Smooth muscle cell of the brain vasculature (primary cell): ENCODE measurements at regions not wholly inside any gene's neighbourhood (a gene's known extent, or its start where the extent isn't known, plus 50 kb on each side); places are given as distances from the start of the nearest gene placed in this dataset.

Experiments used
- DNase-seq: peaks from one replicate; pipeline ENCODE4 v3.0.0-alpha.2; 2012; ENCODE audit warnings: low read depth, low spot score

DNA sequence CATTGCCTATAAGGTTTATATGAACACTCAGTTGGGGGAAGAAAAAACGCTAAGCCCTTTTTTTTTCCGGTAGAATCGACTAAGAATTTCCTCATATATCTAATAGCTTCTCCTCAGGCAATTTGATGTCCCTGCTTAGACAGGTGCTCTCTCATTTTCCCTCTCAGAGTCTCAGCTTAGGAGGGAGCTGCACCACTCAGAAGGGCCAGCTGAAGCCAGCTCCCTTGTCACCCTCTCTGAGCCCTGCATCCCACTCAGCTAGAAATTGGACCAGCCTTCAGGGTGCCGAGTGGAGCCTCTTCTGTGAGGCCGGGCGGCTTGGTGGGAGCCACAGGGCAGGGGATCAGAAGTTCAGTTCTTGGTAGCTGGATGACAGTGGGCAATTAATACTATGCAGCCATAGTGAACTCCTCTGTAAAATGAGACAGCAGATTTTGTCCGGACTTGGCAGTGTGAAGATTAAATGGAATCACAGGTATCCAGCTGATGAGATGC lies 368.5 kb downstream of the MAFB start:
- DNase-seq = no peak

DNA sequence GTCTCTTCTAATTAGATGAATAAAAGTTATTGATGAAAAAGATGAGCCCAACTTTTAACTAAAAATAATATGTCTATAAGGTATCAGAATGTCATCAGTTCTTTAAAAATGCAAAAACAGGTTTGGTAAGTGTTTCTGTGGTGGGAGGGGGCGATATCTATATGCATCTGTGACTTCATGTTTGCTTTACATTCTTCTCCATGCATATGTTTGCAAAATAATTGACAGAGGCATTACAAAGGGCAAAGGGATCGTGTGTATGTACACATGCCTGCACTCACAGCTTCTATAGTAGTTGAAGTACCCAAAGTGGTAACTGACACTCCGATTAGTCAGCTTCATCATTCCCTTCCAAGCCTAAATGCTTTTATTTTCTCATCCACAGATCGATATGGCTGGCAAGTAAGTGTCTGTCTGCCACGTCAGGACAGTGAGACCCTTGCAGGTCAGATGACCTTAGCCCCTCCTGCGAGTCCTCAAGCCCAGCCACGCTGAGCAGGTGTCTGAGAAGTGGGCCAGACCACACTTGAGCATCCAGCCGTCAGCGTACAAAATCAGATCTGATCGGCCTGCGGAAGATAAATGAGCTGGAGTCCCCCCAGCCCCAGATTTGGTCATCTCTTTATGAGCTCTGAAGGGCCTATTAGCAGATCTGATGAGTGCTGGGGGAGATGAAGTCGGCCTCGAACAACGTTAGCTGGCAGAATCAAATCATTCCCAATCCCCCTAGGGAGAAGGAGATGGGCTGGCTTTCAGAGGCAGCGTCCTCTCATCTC lies 369.1 kb downstream of the MAFB start:
- no peak for DNase-seq

DNA sequence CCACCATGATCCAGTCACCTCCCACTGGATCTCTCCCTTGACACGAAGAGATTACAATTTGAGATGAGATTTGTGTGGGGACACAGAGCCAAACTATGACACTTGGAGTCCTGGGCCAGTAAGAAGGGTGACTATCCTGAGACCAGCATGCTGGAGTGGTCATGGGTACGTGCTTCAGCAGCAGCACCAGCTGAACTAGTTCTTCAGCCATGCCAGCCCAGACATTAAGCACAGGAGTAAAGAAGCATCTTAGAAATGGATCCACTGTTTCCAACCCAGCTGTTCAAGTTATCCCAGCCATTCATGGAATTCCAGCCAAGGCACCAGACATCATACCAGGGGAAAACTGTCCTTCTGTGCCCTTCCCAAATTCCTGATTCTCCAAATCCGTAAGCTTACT lies 370.0 kb downstream of the MAFB start:
- no peak for DNase-seq

DNA sequence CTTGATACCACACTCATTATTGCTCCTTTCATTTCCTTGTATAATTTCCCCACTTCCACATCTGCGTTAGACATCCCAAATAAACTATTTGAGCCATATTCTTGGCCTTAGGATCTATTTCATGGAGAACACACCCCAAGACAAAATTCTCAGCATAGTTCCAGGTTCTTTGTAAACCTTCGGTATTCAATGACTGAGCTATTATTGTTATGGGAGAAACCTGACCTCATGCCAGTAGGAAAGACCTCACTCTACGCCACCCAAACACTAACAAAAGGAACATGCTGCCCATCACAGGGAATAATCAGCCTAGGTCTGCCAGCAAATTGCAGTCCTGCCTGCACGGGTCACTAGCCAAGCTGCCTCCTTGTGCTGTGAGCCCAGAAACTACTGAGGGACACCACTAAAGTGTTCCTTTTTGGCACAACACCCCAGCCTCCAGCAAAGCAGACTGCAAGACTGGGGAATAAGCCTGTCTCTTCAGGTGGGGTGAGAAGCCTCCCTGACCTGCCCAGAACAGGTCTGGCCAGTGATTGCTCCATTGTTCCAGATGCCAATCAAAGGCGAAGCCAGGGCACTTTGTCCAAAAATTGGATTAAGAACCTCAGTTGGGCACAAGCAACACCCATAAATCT lies 371.8 kb downstream of the MAFB start:
- no peak for DNase-seq

DNA sequence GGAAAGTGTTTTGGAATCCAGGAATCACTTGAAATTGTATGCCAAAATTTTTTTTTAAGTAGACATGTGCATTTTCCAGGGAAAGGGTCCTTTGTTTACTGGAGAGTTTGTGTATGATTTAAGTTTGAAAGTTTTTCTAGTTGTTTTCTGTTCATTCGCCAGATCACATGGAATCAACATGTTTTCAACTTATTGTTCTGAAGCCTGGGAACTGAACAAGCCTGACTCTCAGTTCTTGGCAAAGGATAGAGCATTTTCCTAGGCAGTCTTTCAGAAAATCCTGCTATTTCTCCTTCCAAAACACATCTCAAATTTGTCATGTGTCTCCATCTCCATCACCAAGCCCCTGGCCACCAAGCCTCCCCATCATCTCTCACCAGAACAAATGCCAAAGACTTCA lies 374.8 kb downstream of the MAFB start:
- no peak for DNase-seq

- no peak for DNase-seq
These were observed 375.3 kb downstream of the MAFB start for GRCh38 chr20:40313730-40314129.

GRCh38 chr20:40309731-40310130 lies 379.3 kb downstream of the MAFB start:
- DNase-seq = no peak

GRCh38 chr20:40307997-40308396 lies 381.0 kb downstream of the MAFB start:
- DNase-seq = no peak

DNA sequence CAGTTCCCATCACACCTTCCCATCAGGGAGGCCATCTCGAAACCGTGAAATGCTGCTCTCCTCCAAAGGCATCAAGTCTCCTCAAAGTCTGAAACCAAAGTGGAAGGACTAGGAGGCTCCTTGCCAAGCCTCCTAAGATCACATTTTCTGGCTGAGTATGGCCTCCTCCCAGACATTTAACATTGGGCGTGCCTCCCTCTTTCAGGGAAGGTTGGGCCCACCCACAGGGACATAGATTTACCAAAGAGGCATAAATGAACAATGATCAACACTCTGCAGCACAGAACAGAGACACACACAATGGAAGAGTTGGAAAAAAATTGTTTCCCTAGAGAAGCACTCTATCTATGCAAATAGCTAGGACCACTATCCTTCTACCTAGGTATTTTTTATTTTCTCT lies 381.8 kb downstream of the MAFB start:
- DNase-seq = no peak

- no peak for DNase-seq
These were observed 383.7 kb downstream of the MAFB start for GRCh38 chr20:40305303-40305702.

DNA sequence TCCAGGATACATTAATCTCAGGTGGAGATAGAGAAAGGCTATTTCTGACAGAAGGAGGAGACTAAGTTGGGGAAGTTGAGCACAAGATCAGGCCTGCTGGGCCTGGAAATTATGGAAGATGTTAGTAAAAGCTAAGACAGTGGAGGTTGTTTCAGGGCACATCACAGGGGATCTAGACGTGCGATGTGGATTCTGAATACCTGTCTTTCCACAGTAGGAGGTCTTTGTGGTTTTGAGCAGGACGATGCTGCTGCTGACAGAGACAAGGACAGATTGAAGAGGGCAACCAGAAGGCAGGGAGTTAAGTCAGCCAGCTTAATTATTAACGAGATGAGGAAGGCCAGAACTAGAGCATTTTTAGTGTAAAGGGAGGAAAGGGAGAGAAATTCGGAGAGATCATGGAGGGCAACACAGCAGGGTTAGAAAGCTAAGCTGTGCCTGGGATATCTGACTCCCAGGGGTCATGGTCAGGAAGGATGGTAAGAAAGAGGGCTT lies 384.9 kb downstream of the MAFB start:
- DNase-seq = no peak

GRCh38 chr20:40294747-40295146 lies 394.3 kb downstream of the MAFB start:
- DNase-seq = no peak

DNA sequence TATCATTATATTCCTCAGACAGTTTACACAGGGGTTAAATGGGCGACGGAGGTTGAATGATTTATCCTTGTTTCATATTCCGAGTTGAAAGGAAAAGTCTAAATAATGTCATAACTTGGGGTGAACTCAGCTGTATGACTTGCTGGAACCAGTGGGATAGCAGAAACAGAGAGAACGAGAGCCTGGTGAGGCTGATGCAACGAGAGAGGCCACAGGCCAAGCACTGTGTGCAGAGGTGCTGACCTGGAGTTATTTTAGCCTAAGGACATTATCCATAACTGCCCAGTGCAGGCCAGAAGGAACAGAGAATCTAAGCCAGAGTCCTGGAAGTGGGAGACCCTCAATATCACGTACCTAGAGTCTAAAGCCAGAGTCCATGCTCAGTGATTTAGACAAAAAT lies 394.9 kb downstream of the MAFB start:
- DNase-seq = no peak

DNA sequence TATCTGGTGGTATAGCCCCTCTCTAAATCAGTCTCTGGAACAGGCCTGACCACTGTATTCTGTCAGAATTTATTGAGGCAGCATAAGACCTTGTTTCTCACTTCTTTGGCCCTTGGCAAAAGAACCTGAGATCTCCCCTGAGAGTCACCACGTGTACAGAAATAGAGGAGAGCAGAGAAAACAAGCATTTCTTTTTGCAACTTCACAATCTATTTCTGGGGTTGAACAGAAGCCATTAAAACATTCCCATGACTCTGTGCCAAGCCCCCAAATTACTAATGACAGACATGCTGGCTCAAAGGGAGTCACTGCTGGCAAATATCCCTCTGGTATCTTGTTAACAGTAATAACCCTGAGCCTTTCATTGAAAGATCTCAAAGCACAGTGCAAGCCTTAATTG lies 395.3 kb downstream of the MAFB start:
- no peak for DNase-seq

- no peak for DNase-seq
These were observed 397.4 kb downstream of the MAFB start for GRCh38 chr20:40291493-40292135.

DNA sequence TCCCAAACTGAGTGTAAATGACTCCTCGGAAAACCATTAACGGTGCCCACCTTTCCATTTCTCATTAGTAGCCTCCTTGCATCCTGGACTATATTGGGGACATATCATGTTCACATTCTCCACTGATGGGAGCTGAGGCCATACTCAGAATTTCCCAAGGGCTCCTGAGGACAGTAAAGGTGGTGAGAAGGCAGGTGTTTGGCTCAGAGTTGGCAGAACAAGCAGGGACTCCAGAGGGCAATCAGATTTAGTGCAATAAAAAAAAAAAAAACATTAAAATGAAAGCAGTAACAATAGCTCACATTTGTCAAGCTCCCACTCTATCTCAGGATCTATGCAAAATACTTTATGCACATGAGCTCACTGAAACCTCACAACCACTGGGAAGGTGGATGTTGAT lies 401.4 kb downstream of the MAFB start:
- DNase-seq = no peak

GRCh38 chr20:40286975-40287531 lies 402.0 kb downstream of the MAFB start:
- DNase-seq = no peak

- no peak for DNase-seq
These were observed 404.4 kb downstream of the MAFB start for GRCh38 chr20:40284611-40285010.

- DNase-seq = no peak
These were observed 405.3 kb downstream of the MAFB start for GRCh38 chr20:40283689-40284088.

- no peak for DNase-seq
These were observed 406.1 kb downstream of the MAFB start for GRCh38 chr20:40282941-40283340.

DNA sequence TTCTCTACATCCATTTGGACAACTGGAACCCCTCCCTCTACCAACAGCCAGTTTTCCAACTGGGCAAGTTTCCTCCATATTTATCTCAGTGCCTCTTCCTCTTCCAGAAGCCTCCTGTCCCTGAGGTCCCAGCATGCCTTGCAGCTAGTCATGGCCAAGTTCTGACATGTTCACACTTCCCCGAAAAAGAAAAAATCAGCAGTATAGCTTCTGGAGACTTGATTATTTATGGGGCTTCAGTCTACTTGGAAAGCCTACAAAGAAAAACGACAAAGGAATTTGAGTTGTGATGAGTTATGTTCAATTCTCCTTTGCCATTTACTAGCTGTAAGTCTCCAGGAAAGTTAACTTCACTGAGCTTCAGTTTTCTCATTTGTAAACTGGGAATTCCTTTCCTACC lies 406.5 kb downstream of the MAFB start:
- DNase-seq = no peak

DNA sequence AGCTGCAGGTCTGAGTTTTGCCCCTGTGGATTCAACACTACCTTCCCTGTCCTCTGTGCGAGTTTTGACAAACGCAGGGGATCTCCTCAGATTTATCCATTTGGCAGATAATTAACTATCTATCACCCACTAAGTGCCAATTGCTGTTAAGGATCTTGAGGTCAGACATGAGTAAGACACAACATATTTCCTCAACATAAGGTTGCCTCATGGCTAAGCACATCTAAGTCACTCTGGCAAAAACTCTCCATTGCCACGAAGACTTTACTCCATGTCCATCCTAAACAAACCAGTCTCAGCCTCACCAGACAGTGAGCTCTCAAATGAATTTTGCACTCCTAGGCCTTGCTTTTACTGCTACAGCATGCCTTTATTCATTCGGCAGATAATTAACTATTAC lies 408.4 kb downstream of the MAFB start:
- no peak for DNase-seq
